ENCODE measurements at regions not wholly inside any gene's neighbourhood (a gene's known extent, or its start where the extent isn't known, plus 50 kb on each side); places are given as distances from the start of the nearest gene placed in this dataset.

GRCh38 chr2:37812941-37813730, 112.0 kb upstream of the RMDN2 start:
- Histone ChIP-seq H3K9ac (ENCODE audit: insufficient read depth, low read length) (no peak overlapping the region), H3K27ac (ENCODE audit: insufficient read depth, low read length) (no peak overlapping the region), H3K9me3 (ENCODE audit: control insufficient read depth, insufficient read depth, low read depth, low read length) (no peaks in the 10 kb centered on the region), H3K4me2 (ENCODE audit: extremely low read depth, insufficient read depth, low read length) (no peak overlapping the region), H3K4me3 (replicated peaks in 1 of 4; ENCODE audit: control extremely low read depth in 1 of 4, insufficient read depth in 1 of 4, low read depth in 3 of 4, low read length in 4 of 4) (no peak overlapping the region), H3K4me1 (ENCODE audit: control insufficient read depth, extremely low read depth, insufficient read depth, low read length) (peaks cover 10% of the 10 kb centered on the region), H2AFZ (ENCODE audit: low read length) (no peak overlapping the region), H3K79me2 (ENCODE audit: control insufficient read depth, insufficient read depth, low read length) (no peaks in the 10 kb centered on the region), H3K27me3 (ENCODE audit: control insufficient read depth, insufficient read depth, low read length) (no peaks in the 10 kb centered on the region), H3K36me3 (ENCODE audit: control insufficient read depth, insufficient read depth, low read length) (no peaks in the 10 kb centered on the region), H4K20me1 (ENCODE audit: control insufficient read depth, extremely low read depth, insufficient read depth, low read length) (no peaks in the 10 kb centered on the region)
- no peak for TF ChIP-seq EZH2 (IDR thresholded peaks at IDR 0.05; ENCODE audit: low read length, missing control alignments)
- no peak for TF ChIP-seq CTCF (conservative IDR thresholded peaks at IDR 0.05 in 1 of 2, IDR thresholded peaks at IDR 0.05 in 1 of 2; ENCODE audit: low read depth in 1 of 2, low read length in 2 of 2)
- DNase-seq (ENCODE audit: low read depth in 2 of 2): no peak

- H3K36me3 ChIP-seq (ENCODE audit: control insufficient read depth, insufficient read depth, low read length): no peaks in the 10 kb centered on the region
- H3K4me1 ChIP-seq (ENCODE audit: control insufficient read depth, extremely low read depth, insufficient read depth, low read length): peaks cover 4% of the 10 kb centered on the region
- no peak overlapping the region for H3K4me3 ChIP-seq (replicated peaks in 1 of 4; ENCODE audit: control extremely low read depth in 1 of 4, insufficient read depth in 1 of 4, low read depth in 3 of 4, low read length in 4 of 4)
- no peaks in the 10 kb centered on the region for H3K27me3 ChIP-seq (ENCODE audit: control insufficient read depth, insufficient read depth, low read length)
- no peaks in the 10 kb centered on the region for H3K79me2 ChIP-seq (ENCODE audit: control insufficient read depth, insufficient read depth, low read length)
- H3K4me2 ChIP-seq (ENCODE audit: extremely low read depth, insufficient read depth, low read length): no peak overlapping the region
- no peak overlapping the region for H2AFZ ChIP-seq (ENCODE audit: low read length)
- no peak overlapping the region for H3K27ac ChIP-seq (ENCODE audit: insufficient read depth, low read length)
- no peak for DNase-seq (ENCODE audit: low read depth in 2 of 2)
- H3K9ac ChIP-seq (ENCODE audit: insufficient read depth, low read length): no peak overlapping the region
- H4K20me1 ChIP-seq (ENCODE audit: control insufficient read depth, extremely low read depth, insufficient read depth, low read length): no peaks in the 10 kb centered on the region
- no peaks in the 10 kb centered on the region for H3K9me3 ChIP-seq (ENCODE audit: control insufficient read depth, insufficient read depth, low read depth, low read length)
- TF ChIP-seq EZH2 (IDR thresholded peaks at IDR 0.05; ENCODE audit: low read length, missing control alignments) (no peak), CTCF (conservative IDR thresholded peaks at IDR 0.05 in 1 of 2, IDR thresholded peaks at IDR 0.05 in 1 of 2; ENCODE audit: low read depth in 1 of 2, low read length in 2 of 2) (no peak)
These were observed 109.1 kb upstream of the RMDN2 start for GRCh38 chr2:37816036-37816435.

GRCh38 chr2:37816686-37817085, 108.4 kb upstream of the RMDN2 start:
- H3K36me3 ChIP-seq (ENCODE audit: control insufficient read depth, insufficient read depth, low read length): no peaks in the 10 kb centered on the region
- H3K4me2 ChIP-seq (ENCODE audit: extremely low read depth, insufficient read depth, low read length): no peak overlapping the region
- H2AFZ ChIP-seq (ENCODE audit: low read length): no peak overlapping the region
- H4K20me1 ChIP-seq (ENCODE audit: control insufficient read depth, extremely low read depth, insufficient read depth, low read length): no peaks in the 10 kb centered on the region
- DNase-seq (ENCODE audit: low read depth in 2 of 2): no peak
- peaks cover 6% of the 10 kb centered on the region for H3K4me1 ChIP-seq (ENCODE audit: control insufficient read depth, extremely low read depth, insufficient read depth, low read length)
- no peaks in the 10 kb centered on the region for H3K79me2 ChIP-seq (ENCODE audit: control insufficient read depth, insufficient read depth, low read length)
- H3K27ac ChIP-seq (ENCODE audit: insufficient read depth, low read length): no peak overlapping the region
- H3K4me3 ChIP-seq (replicated peaks in 1 of 4; ENCODE audit: control extremely low read depth in 1 of 4, insufficient read depth in 1 of 4, low read depth in 3 of 4, low read length in 4 of 4): no peak overlapping the region
- H3K27me3 ChIP-seq (ENCODE audit: control insufficient read depth, insufficient read depth, low read length): no peaks in the 10 kb centered on the region
- no peak overlapping the region for H3K9ac ChIP-seq (ENCODE audit: insufficient read depth, low read length)
- no peak for TF ChIP-seq CTCF (conservative IDR thresholded peaks at IDR 0.05 in 1 of 2, IDR thresholded peaks at IDR 0.05 in 1 of 2; ENCODE audit: low read depth in 1 of 2, low read length in 2 of 2)
- TF ChIP-seq EZH2 (IDR thresholded peaks at IDR 0.05; ENCODE audit: low read length, missing control alignments): no peak
- no peaks in the 10 kb centered on the region for H3K9me3 ChIP-seq (ENCODE audit: control insufficient read depth, insufficient read depth, low read depth, low read length)
